MM.1S (cell line): ENCODE measurements at regions not wholly inside any gene's neighbourhood (a gene's known extent, or its start where the extent isn't known, plus 50 kb on each side); places are given as distances from the start of the nearest gene placed in this dataset.
"Not testable (repeated sequence)": the region's sequence is repeated elsewhere in the genome, so short reads cannot be mapped to it uniquely, and the experiment has no call there.

Experiments
- EZH2 ChIP-seq: fragments of 300-600 bp; sonication (generic); optimal IDR thresholded peaks from 2 replicates; pipeline ENCODE3; 2017; ENCODE audit warnings: low read depth, mild to moderate bottlenecking, antibody characterized with exemption, low read length, mixed read lengths
- EZH2phosphoT487 ChIP-seq: fragments of 300-600 bp; sonication (generic); IDR thresholded peaks from 2 replicates; pipeline ENCODE4 v1.6.1; 2018; ENCODE audit warnings: antibody characterized with exemption, low read length
- TF ChIP-seq, protein P1 (sequence below): fragments of 300-600 bp; sonication (generic); IDR thresholded peaks from 2 replicates; pipeline ENCODE4 v1.5.1; 2016; ENCODE audit warnings: antibody characterized with exemption, low read length, mixed read lengths

DNA sequence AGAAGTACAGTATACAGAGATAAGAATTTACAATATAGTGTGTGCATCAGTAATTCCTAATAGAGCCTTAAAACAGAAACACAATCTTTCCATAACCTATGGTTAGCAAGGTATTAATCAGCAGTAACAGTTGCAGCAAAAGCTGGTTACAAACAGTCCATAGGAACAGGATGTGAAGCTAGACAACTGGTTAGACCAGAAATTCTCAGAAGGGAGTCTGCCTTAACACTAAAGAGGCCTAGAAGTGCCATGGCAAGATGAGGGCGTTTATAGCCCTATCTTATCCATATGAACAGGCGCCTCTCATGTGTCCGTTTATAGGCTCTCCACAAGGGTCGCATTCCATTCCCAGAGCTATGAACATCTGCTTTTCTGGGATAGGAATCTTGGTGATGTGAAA, 450.1 kb downstream of the C12orf50 start:
- not testable (repeated sequence) for TF ChIP-seq EZH2phosphoT487, EZH2
- TF ChIP-seq, protein P1, sequence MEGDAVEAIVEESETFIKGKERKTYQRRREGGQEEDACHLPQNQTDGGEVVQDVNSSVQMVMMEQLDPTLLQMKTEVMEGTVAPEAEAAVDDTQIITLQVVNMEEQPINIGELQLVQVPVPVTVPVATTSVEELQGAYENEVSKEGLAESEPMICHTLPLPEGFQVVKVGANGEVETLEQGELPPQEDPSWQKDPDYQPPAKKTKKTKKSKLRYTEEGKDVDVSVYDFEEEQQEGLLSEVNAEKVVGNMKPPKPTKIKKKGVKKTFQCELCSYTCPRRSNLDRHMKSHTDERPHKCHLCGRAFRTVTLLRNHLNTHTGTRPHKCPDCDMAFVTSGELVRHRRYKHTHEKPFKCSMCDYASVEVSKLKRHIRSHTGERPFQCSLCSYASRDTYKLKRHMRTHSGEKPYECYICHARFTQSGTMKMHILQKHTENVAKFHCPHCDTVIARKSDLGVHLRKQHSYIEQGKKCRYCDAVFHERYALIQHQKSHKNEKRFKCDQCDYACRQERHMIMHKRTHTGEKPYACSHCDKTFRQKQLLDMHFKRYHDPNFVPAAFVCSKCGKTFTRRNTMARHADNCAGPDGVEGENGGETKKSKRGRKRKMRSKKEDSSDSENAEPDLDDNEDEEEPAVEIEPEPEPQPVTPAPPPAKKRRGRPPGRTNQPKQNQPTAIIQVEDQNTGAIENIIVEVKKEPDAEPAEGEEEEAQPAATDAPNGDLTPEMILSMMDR: not testable (repeated sequence)
